Naive thymus-derived CD4-positive, alpha-beta T cell (primary cell): ENCODE measurements at regions not wholly inside any gene's neighbourhood (a gene's known extent, or its start where the extent isn't known, plus 50 kb on each side); places are given as distances from the start of the nearest gene placed in this dataset.
"Not testable (repeated sequence)": the region's sequence is repeated elsewhere in the genome, so short reads cannot be mapped to it uniquely, and the experiment has no call there.

Source experiments
- ATAC-seq: fragments of 150-1000 bp; cut with Tn5 transposase; 2 replicates; pipeline ENCODE4 v1.10.0; 2021; ENCODE audit warnings: mild to moderate bottlenecking, moderate library complexity
- CTCF ChIA-PET: fragments of 350-600 bp; sonication (Branson Sonifier 250); formaldehyde crosslinking; loops from one replicate; lab custom pipeline; 2021; ENCODE audit warnings: antibody characterized with exemption; lab: Charles Lee
- POLR2A ChIA-PET: fragments of 350-600 bp; sonication (Branson Sonifier 250); formaldehyde crosslinking; loops from one replicate; lab custom pipeline; 2021; ENCODE audit warnings: antibody characterized with exemption, inconsistent platforms; lab: Charles Lee
- DNase-seq, 9 donors: peaks; one replicate each; pipeline versions ENCODE4 v3.0.0 to v3.0.0-alpha.2; 2020 to 2022; ENCODE audit warnings: mixed read lengths in 1 of 9
- H3K27ac ChIP-seq: one replicate; pipeline ENCODE4 v1.7.0; 2013; ENCODE audit warnings: mild to moderate bottlenecking, low read depth, low read length, moderate library complexity
- H3K27me3 ChIP-seq, 2 donors: one replicate each; pipeline ENCODE4 v1.7.0; 2013; ENCODE audit warnings: low read length in 2 of 2, mild to moderate bottlenecking in 2 of 2, moderate library complexity in 2 of 2; ENCODE audit not compliant: control insufficient read depth in 2 of 2, insufficient read depth in 2 of 2
- H3K36me3 ChIP-seq, 3 experiments: 1 replicate in 2 of 3; 2 replicates in 1 of 3; pipeline ENCODE4 v1.7.0; 2013; ENCODE audit warnings: low read length in 3 of 3, mild to moderate bottlenecking in 3 of 3, moderate library complexity in 1 of 3; ENCODE audit not compliant: insufficient read depth in 3 of 3, control insufficient read depth in 2 of 3
- H3K4me1 ChIP-seq, 2 donors: one replicate each; pipeline ENCODE4 v1.7.0; 2013; ENCODE audit warnings: low read length in 2 of 2, mild to moderate bottlenecking in 2 of 2, moderate library complexity in 1 of 2; ENCODE audit not compliant: control insufficient read depth in 2 of 2, insufficient read depth in 2 of 2
- H3K4me3 ChIP-seq: 2 replicates; pipeline ENCODE4 v1.7.0; 2013; ENCODE audit warnings: mild to moderate bottlenecking, low read length
- H3K9me3 ChIP-seq, 3 experiments: 1 replicate in 2 of 3; 2 replicates in 1 of 3; pipeline ENCODE4 v1.7.0; 2013; ENCODE audit warnings: low read length in 3 of 3; ENCODE audit not compliant: control insufficient read depth in 2 of 3
- H3K27ac Mint-ChIP-seq, 9 donors: one replicate each; pipeline ENCODE4 v1.8.0; 2020 to 2022; ENCODE audit warnings: mixed read lengths in 9 of 9, mild to moderate bottlenecking in 8 of 9, moderate library complexity in 5 of 9, inconsistent platforms in 2 of 9
- H3K27me3 Mint-ChIP-seq, 5 donors: one replicate each; pipeline ENCODE4 v1.8.0; 2021 to 2022; ENCODE audit warnings: mixed read lengths in 5 of 5, mild to moderate bottlenecking in 1 of 5
- H3K36me3 Mint-ChIP-seq, 5 donors: one replicate each; pipeline ENCODE4 v1.8.0; 2020 to 2022; ENCODE audit warnings: mixed read lengths in 5 of 5, mild to moderate bottlenecking in 3 of 5, inconsistent platforms in 1 of 5
- H3K4me1 Mint-ChIP-seq, 7 donors: one replicate each; pipeline ENCODE4 v1.8.0; 2020 to 2022; ENCODE audit warnings: mixed read lengths in 7 of 7, mild to moderate bottlenecking in 3 of 7, inconsistent platforms in 1 of 7
- H3K4me3 Mint-ChIP-seq, 10 donors: one replicate each; pipeline ENCODE4 v1.8.0; 2020 to 2022; ENCODE audit warnings: mild to moderate bottlenecking in 10 of 10, mixed read lengths in 10 of 10, moderate library complexity in 6 of 10, inconsistent platforms in 2 of 10
- H3K9me3 Mint-ChIP-seq, 11 donors: one replicate each; pipeline ENCODE4 v1.8.0; 2020 to 2022; ENCODE audit warnings: mixed read lengths in 11 of 11, mild to moderate bottlenecking in 4 of 11, inconsistent platforms in 1 of 11, moderate library complexity in 1 of 11
- intact Hi-C, 2 donors: fragments of 100-400 bp; cut with micrococcal nuclease; formaldehyde crosslinking; loops; one replicate each; pipeline ENCODE4 v1.15.1; 2023

- CTCF ChIA-PET = no interaction called here
- DNase-seq = no peak
- ATAC-seq = no peak
- Histone ChIP-seq H3K27ac (no peak overlapping the region), H3K27me3 (no peaks in the 10 kb centered on the region), H3K4me3 (no peak overlapping the region), H3K4me1 (no peaks in the 10 kb centered on the region), H3K9me3 (no peaks in the 10 kb centered on the region), H3K36me3 (no peaks in the 10 kb centered on the region)
- POLR2A ChIA-PET = no interaction called here
- intact Hi-C loops = no loop called here
- H3K9me3 Mint-ChIP-seq = peaks cover 0 to 3% (median 0%) of the 10 kb centered on the region in 11 donors
- no peak overlapping the region for H3K4me3 Mint-ChIP-seq
- no peak overlapping the region for H3K27ac Mint-ChIP-seq
- H3K27me3 Mint-ChIP-seq = no peaks in the 10 kb centered on the region
- H3K4me1 Mint-ChIP-seq = no peaks in the 10 kb centered on the region
- H3K36me3 Mint-ChIP-seq = peaks cover 0 to 4% (median 0%) of the 10 kb centered on the region in 5 donors
Observed at GRCh38 chr9:81826517-81826906, 101.7 kb upstream of the SPATA31D4 start.

GRCh38 chr9:81827616-81828296, 100.5 kb upstream of the SPATA31D4 start:
- Histone ChIP-seq H3K27ac (no peak overlapping the region), H3K9me3 (no peaks in the 10 kb centered on the region), H3K4me3 (no peak overlapping the region), H3K36me3 (no peaks in the 10 kb centered on the region), H3K4me1 (no peaks in the 10 kb centered on the region), H3K27me3 (no peaks in the 10 kb centered on the region)
- Mint-ChIP-seq H3K4me1 (no peaks in the 10 kb centered on the region), H3K4me3 (no peak overlapping the region), H3K27ac (no peak overlapping the region), H3K9me3 (peaks cover 0 to 3% (median 0%) of the 10 kb centered on the region in 11 donors), H3K27me3 (no peaks in the 10 kb centered on the region), H3K36me3 (peaks cover 0 to 4% (median 0%) of the 10 kb centered on the region in 5 donors)
- POLR2A ChIA-PET = no interaction called here
- DNase-seq = no peak
- intact Hi-C loops = no loop called here
- CTCF ChIA-PET = no interaction called here
- ATAC-seq = no peak

GRCh38 chr9:81829195-81829882, 98.9 kb upstream of the SPATA31D4 start:
- Histone ChIP-seq H3K36me3 (no peaks in the 10 kb centered on the region), H3K9me3 (no peaks in the 10 kb centered on the region), H3K4me3 (no peak overlapping the region), H3K27ac (no peak overlapping the region), H3K4me1 (no peaks in the 10 kb centered on the region), H3K27me3 (no peaks in the 10 kb centered on the region)
- DNase-seq = no peak
- Mint-ChIP-seq H3K27ac (peak overlapping the region in 1 of 9 donors; percentile 65), H3K27me3 (peaks cover 0 to 6% (median 0%) of the 10 kb centered on the region in 5 donors), H3K4me1 (no peaks in the 10 kb centered on the region), H3K4me3 (no peak overlapping the region), H3K36me3 (peaks cover 0 to 4% (median 0%) of the 10 kb centered on the region in 5 donors), H3K9me3 (peaks cover 0 to 3% (median 0%) of the 10 kb centered on the region in 11 donors)
- intact Hi-C loops = no loop called here
- ATAC-seq = no peak
- CTCF ChIA-PET = no interaction called here
- POLR2A ChIA-PET = no interaction called here

- H3K4me1 ChIP-seq, CTCF ChIA-PET, intact Hi-C loops, H3K36me3 Mint-ChIP-seq, H3K36me3 ChIP-seq, H3K4me1 Mint-ChIP-seq, H3K27me3 ChIP-seq, POLR2A ChIA-PET, H3K9me3 Mint-ChIP-seq, H3K4me3 ChIP-seq, H3K27ac Mint-ChIP-seq, H3K27ac ChIP-seq, H3K9me3 ChIP-seq, ATAC-seq, H3K4me3 Mint-ChIP-seq, DNase-seq, H3K27me3 Mint-ChIP-seq: not testable (repeated sequence)
Observed at GRCh38 chr9:81830431-81830830, 97.8 kb upstream of the SPATA31D4 start.

GRCh38 chr9:81832571-81833285, 95.5 kb upstream of the SPATA31D4 start:
- no peak overlapping the region for H3K27ac ChIP-seq
- no peak overlapping the region for H3K27ac Mint-ChIP-seq
- no peaks in the 10 kb centered on the region for H3K36me3 Mint-ChIP-seq
- ATAC-seq (no peak), DNase-seq (no peak)
- H3K4me3 ChIP-seq = no peak overlapping the region
- no peaks in the 10 kb centered on the region for H3K4me1 ChIP-seq
- no peaks in the 10 kb centered on the region for H3K27me3 ChIP-seq
- no peaks in the 10 kb centered on the region for H3K36me3 ChIP-seq
- H3K9me3 Mint-ChIP-seq = peaks cover 0 to 4% (median 0%) of the 10 kb centered on the region in 11 donors
- H3K9me3 ChIP-seq = no peaks in the 10 kb centered on the region
- CTCF ChIA-PET = no interaction called here
- H3K27me3 Mint-ChIP-seq = peaks cover 0 to 6% (median 0%) of the 10 kb centered on the region in 5 donors
- no peaks in the 10 kb centered on the region for H3K4me1 Mint-ChIP-seq
- H3K4me3 Mint-ChIP-seq = no peak overlapping the region
- intact Hi-C loops = no loop called here
- POLR2A ChIA-PET = no interaction called here

- no peaks in the 10 kb centered on the region for H3K4me1 Mint-ChIP-seq
- intact Hi-C loops = no loop called here
- H3K4me3 ChIP-seq = no peak overlapping the region
- CTCF ChIA-PET = no interaction called here
- ATAC-seq = no peak
- POLR2A ChIA-PET = no interaction called here
- H3K9me3 Mint-ChIP-seq = peaks cover 0 to 4% (median 0%) of the 10 kb centered on the region in 11 donors
- no peaks in the 10 kb centered on the region for H3K27me3 ChIP-seq
- H3K27me3 Mint-ChIP-seq = peaks cover 0 to 6% (median 0%) of the 10 kb centered on the region in 5 donors
- H3K4me1 ChIP-seq = no peaks in the 10 kb centered on the region
- no peak overlapping the region for H3K4me3 Mint-ChIP-seq
- H3K36me3 ChIP-seq = no peaks in the 10 kb centered on the region
- no peaks in the 10 kb centered on the region for H3K9me3 ChIP-seq
- no peak overlapping the region for H3K27ac Mint-ChIP-seq
- DNase-seq = no peak
- H3K27ac ChIP-seq = no peak overlapping the region
- no peaks in the 10 kb centered on the region for H3K36me3 Mint-ChIP-seq
Observed at GRCh38 chr9:81833563-81834345, 94.5 kb upstream of the SPATA31D4 start.
